ENCODE measurements at regions not wholly inside any gene's neighbourhood (a gene's known extent, or its start where the extent isn't known, plus 50 kb on each side); places are given as distances from the start of the nearest gene placed in this dataset.
"Not testable (repeated sequence)": the region's sequence is repeated elsewhere in the genome, so short reads cannot be mapped to it uniquely, and the experiment has no call there.

DNA sequence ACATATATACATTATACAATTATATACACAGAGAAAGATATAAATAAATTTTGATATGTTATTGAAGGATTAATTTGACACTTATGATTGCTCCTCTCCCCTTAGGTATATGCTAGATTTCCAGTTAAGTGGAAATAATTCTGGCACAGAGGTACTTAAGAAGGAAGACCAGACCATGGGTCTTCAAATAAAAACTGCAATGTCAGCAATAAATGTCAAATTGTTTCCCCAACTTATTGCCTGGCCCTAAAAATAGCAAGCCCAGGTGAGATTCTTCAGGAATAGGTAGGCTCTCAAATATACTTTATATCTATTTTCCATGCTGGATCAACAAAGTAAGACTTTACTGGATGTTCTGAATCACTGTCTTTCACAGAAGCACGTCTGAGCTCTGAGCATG lies 551.3 kb upstream of the STEAP1 start:
- intact Hi-C loops (cut with DNase I): no loop called here
- DNase-seq (ENCODE audit: low spot score): no peak
- H3K36me3 ChIP-seq: no peaks in the 10 kb centered on the region
- H3K9me3 ChIP-seq: no peaks in the 10 kb centered on the region
- no peak overlapping the region for H3K27ac ChIP-seq
- WGBS: 19% methylated on average over 1 of the region's 1 CpG
- TF ChIP-seq POLR2AphosphoS5 (IDR thresholded peaks at IDR 0.05) (no peak), POLR2A (IDR thresholded peaks at IDR 0.05) (no peak)
- TF ChIP-seq, protein P1, sequence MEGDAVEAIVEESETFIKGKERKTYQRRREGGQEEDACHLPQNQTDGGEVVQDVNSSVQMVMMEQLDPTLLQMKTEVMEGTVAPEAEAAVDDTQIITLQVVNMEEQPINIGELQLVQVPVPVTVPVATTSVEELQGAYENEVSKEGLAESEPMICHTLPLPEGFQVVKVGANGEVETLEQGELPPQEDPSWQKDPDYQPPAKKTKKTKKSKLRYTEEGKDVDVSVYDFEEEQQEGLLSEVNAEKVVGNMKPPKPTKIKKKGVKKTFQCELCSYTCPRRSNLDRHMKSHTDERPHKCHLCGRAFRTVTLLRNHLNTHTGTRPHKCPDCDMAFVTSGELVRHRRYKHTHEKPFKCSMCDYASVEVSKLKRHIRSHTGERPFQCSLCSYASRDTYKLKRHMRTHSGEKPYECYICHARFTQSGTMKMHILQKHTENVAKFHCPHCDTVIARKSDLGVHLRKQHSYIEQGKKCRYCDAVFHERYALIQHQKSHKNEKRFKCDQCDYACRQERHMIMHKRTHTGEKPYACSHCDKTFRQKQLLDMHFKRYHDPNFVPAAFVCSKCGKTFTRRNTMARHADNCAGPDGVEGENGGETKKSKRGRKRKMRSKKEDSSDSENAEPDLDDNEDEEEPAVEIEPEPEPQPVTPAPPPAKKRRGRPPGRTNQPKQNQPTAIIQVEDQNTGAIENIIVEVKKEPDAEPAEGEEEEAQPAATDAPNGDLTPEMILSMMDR (IDR thresholded peaks at IDR 0.05): no peak
- no peaks in the 10 kb centered on the region for H3K27me3 ChIP-seq (replicated peaks; ENCODE audit: insufficient read depth)
- no peaks in the 10 kb centered on the region for H3K4me1 ChIP-seq (replicated peaks)
- H3K4me3 ChIP-seq: no peak overlapping the region

DNA sequence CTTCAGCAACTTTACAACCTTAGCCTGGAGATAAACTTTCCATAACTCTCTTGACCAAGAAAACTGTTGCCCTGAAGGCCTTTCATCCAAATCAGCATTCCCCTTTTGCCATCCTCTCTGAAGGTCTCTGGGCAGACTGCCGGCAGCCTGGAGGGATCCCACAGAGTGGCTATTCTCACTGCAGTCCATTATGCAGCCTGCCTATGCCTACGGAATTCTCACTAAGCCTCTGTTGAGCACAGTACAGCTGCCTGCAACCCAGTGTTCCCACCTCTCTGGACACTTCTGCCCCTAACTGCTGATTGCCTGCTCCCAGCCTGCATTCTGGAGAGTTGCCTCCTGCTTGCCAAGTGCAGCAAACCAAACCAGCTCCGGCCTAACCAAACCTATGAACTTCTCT lies 548.9 kb upstream of the STEAP1 start:
- Histone ChIP-seq H3K9me3 (no peaks in the 10 kb centered on the region), H3K27ac (no peak overlapping the region), H3K27me3 (replicated peaks; ENCODE audit: insufficient read depth) (no peaks in the 10 kb centered on the region), H3K36me3 (no peaks in the 10 kb centered on the region), H3K4me3 (no peak overlapping the region), H3K4me1 (replicated peaks) (no peaks in the 10 kb centered on the region)
- WGBS: 88% methylated on average over 3 of the region's 3 CpGs
- DNase-seq (ENCODE audit: low spot score): no peak
- intact Hi-C loops (cut with DNase I): no loop called here
- TF ChIP-seq, protein P1 (IDR thresholded peaks at IDR 0.05): no peak
- TF ChIP-seq POLR2A (IDR thresholded peaks at IDR 0.05): no peak
- no peak for TF ChIP-seq POLR2AphosphoS5 (IDR thresholded peaks at IDR 0.05)

DNA sequence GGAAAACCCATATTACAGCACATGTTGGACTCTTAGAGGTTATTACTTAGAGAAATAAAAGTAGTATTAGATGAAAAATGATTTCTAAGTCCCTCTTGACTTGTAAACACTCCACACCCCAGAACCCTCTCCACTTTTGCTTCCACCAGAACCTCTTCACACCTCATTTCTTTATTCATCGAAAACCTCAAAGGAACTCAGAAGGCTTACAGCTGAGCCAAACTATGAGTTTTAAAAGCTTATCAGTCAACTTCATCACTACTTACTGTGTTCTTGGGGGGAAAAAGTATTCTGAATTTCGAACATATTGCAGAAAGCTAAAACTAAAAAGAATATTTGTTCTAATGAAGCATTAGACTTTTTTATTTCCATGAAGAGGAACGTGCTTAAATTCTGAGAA lies 547.8 kb upstream of the STEAP1 start:
- WGBS: 56% methylated on average over 3 of the region's 3 CpGs
- TF ChIP-seq, protein P1 (IDR thresholded peaks at IDR 0.05): no peak
- TF ChIP-seq POLR2A (IDR thresholded peaks at IDR 0.05): no peak
- TF ChIP-seq POLR2AphosphoS5 (IDR thresholded peaks at IDR 0.05): no peak
- Histone ChIP-seq H3K4me1 (replicated peaks) (no peaks in the 10 kb centered on the region), H3K4me3 (no peak overlapping the region), H3K27me3 (replicated peaks; ENCODE audit: insufficient read depth) (no peaks in the 10 kb centered on the region), H3K27ac (no peak overlapping the region), H3K9me3 (no peaks in the 10 kb centered on the region), H3K36me3 (no peaks in the 10 kb centered on the region)
- DNase-seq (ENCODE audit: low spot score): no peak
- intact Hi-C loops (cut with DNase I): no loop called here

DNA sequence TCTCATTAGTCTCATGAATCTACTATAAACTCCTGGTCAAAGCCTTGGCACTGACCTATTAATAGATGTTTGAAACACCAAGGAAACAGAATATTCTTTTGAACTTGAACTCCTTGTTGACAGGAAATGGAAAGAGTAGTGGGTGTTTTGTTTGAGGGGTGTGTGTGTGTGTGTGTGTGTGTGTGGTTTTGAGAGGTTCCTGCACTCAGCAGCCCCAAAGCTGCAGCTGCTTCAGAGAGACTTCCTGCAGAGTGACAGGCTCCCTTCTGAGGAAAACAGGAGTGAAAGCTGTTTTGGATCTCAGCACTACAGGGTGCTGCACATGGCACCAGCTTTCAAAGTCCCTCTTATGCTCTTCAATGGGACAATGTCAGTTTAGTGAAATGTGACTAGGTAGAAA lies 546.5 kb upstream of the STEAP1 start:
- H3K9me3 ChIP-seq: no peaks in the 10 kb centered on the region
- TF ChIP-seq, protein P1 (IDR thresholded peaks at IDR 0.05): no peak
- TF ChIP-seq POLR2A (IDR thresholded peaks at IDR 0.05) (no peak), POLR2AphosphoS5 (IDR thresholded peaks at IDR 0.05) (no peak)
- H3K36me3 ChIP-seq: no peaks in the 10 kb centered on the region
- no peaks in the 10 kb centered on the region for H3K27me3 ChIP-seq (replicated peaks; ENCODE audit: insufficient read depth)
- no peaks in the 10 kb centered on the region for H3K4me1 ChIP-seq (replicated peaks)
- H3K4me3 ChIP-seq: no peak overlapping the region
- intact Hi-C loops (cut with DNase I): no loop called here
- DNase-seq (ENCODE audit: low spot score): no peak
- no peak overlapping the region for H3K27ac ChIP-seq

DNA sequence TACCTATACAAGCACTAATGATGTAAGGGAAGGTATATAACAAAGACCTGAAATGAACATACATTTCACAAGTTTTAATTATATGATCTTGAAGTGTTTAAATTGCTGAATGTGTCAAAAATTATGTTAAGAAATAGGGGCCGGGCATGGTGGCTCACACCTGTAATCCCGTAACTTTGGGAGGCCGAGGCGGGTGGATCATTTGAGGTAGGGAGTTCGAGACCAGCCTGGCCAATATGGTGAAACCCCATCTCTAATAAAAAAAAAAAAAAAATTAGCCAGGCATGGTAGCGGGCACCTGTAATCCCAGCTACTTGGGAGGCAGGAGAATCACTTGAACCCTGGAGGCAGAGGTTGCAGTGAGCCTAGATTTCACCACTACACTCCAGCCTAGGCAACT lies 537.4 kb upstream of the STEAP1 start:
- intact Hi-C loops (cut with DNase I); H3K27ac ChIP-seq; H3K36me3 ChIP-seq; DNase-seq (ENCODE audit: low spot score); H3K9me3 ChIP-seq; H3K4me1 ChIP-seq (replicated peaks); H3K27me3 ChIP-seq (replicated peaks; ENCODE audit: insufficient read depth); H3K4me3 ChIP-seq: not testable (repeated sequence)
- 95% methylated on average over 6 of the region's 6 CpGs for WGBS

Data from prostate gland (tissue), 2 donors.